BLaER1 treated with 17β-estradiol and CSF1 and Interleukin-3, amounts not matched to agents 10 nM and 100 nM (cell line): ENCODE measurements at regions not wholly inside any gene's neighbourhood (a gene's known extent, or its start where the extent isn't known, plus 50 kb on each side); places are given as distances from the start of the nearest gene placed in this dataset.

Experiments
- H3K27ac ChIP-seq, 11 experiments: shearing (Covaris generic); formaldehyde crosslinking; 2 replicates each; pipeline ENCODE4 v1.8.1; 2022
- H3K27me3 ChIP-seq, 11 experiments: shearing (Covaris generic); formaldehyde crosslinking; 2 replicates each; pipeline ENCODE4 v1.8.1; 2022
- H3K36me3 ChIP-seq, 11 experiments: shearing (Covaris generic); formaldehyde crosslinking; 2 replicates each; pipeline ENCODE4 v1.8.1; 2022
- H3K4me1 ChIP-seq, 10 experiments: shearing (Covaris generic); formaldehyde crosslinking; 2 replicates each; pipeline ENCODE4 v1.8.1; 2022
- H3K4me2 ChIP-seq, 11 experiments: shearing (Covaris generic); formaldehyde crosslinking; 2 replicates each; pipeline ENCODE4 v1.8.1; 2022
- H3K4me3 ChIP-seq, 10 experiments: shearing (Covaris generic); formaldehyde crosslinking; 2 replicates each; pipeline ENCODE4 v1.8.1; 2022
- H3K9ac ChIP-seq, 11 experiments: shearing (Covaris generic); formaldehyde crosslinking; 2 replicates each; pipeline ENCODE4 v1.8.1; 2022
- H3K9me3 ChIP-seq, 11 experiments: shearing (Covaris generic); formaldehyde crosslinking; replicated peaks in 1 of 11; 2 replicates each; pipeline ENCODE4 v1.8.1; 2022
- H4K20me1 ChIP-seq, 11 experiments: shearing (Covaris generic); formaldehyde crosslinking; 2 replicates each; pipeline ENCODE4 v1.8.1; 2022
- Cebpa-rat ChIP-seq, 11 experiments: shearing (Covaris generic); IDR thresholded peaks; 2 replicates each; pipeline ENCODE4 v1.8.1; 2022

GRCh38 chr14:100419856-100420255 is 96.7 kb downstream of the SLC25A47 start:
- no peak overlapping the region for H3K4me2 ChIP-seq
- no peaks in the 10 kb centered on the region for H3K9me3 ChIP-seq
- no peaks in the 10 kb centered on the region for H3K27me3 ChIP-seq
- H4K20me1 ChIP-seq, result peaks cover 0 to 46% (median 13%) of the 10 kb centered on the region in 11 experiments; a peak in 13 of 22 replicates
- no peak overlapping the region for H3K4me3 ChIP-seq
- no peak overlapping the region for H3K27ac ChIP-seq
- no peaks in the 10 kb centered on the region for H3K36me3 ChIP-seq
- H3K9ac ChIP-seq, result no peak overlapping the region
- H3K4me1 ChIP-seq, result peaks cover 1 to 17% (median 5%) of the 10 kb centered on the region in 10 experiments; a peak in 19 of 20 replicates
- TF ChIP-seq Cebpa-rat (IDR thresholded peaks at IDR 0.05), result no peak

DNA sequence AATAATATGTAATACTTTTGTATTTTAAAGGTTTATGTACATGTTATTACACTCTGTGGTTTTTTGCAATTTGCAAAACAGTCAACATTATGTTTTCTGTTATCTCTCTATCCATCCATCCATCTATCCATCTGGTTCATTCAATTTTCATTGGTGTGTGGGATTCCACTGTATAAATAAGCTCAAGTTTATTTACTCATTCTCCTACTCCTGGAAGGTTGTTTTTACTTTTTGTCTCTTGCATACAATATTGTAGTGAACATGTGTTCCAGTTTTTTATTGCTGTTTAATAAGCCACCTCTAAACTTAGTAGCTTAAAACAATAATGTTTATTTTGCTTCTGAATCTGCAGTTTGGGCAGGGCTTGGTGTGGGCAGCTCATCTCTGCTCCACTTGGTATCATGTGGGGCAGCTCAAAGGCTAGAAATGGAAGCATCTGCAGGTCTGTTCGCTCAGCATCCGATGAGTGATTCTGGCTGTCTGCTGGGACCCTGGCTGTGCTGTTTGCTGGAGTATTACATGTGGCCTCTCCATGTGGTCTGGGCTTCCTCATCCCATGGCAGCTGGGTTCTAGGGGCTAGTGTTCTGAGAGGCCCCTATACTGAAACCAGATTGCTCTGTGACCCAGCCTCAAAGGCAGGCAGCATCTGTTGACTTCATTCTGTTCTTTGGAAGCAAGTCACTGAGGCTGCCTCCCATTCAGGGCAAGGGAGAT is 98.8 kb downstream of the SLC25A47 start:
- Histone ChIP-seq H3K9me3 (no peaks in the 10 kb centered on the region), H4K20me1 (peaks cover 0 to 45% (median 15%) of the 10 kb centered on the region in 11 experiments; a peak in 13 of 22 replicates), H3K27me3 (no peaks in the 10 kb centered on the region), H3K36me3 (no peaks in the 10 kb centered on the region), H3K4me1 (peaks cover 7 to 28% (median 14%) of the 10 kb centered on the region in 10 experiments; a peak in 19 of 20 replicates), H3K4me2 (no peak overlapping the region), H3K27ac (no peak overlapping the region), H3K9ac (no peak overlapping the region), H3K4me3 (no peak overlapping the region)
- TF ChIP-seq Cebpa-rat (IDR thresholded peaks at IDR 0.05), result no peak

- peaks cover 7 to 22% (median 14%) of the 10 kb centered on the region in 10 experiments; a peak in 19 of 20 replicates for H3K4me1 ChIP-seq
- TF ChIP-seq Cebpa-rat (IDR thresholded peaks at IDR 0.05), result no peak
- H3K27me3 ChIP-seq, result no peaks in the 10 kb centered on the region
- no peak overlapping the region for H3K9ac ChIP-seq
- H4K20me1 ChIP-seq, result peaks cover 0 to 43% (median 23%) of the 10 kb centered on the region in 11 experiments; a peak in 13 of 22 replicates
- no peak overlapping the region for H3K27ac ChIP-seq
- no peaks in the 10 kb centered on the region for H3K9me3 ChIP-seq
- no peak overlapping the region for H3K4me2 ChIP-seq
- no peaks in the 10 kb centered on the region for H3K36me3 ChIP-seq
- no peak overlapping the region for H3K4me3 ChIP-seq
These were observed 99.6 kb downstream of the SLC25A47 start for GRCh38 chr14:100422556-100423316.

DNA sequence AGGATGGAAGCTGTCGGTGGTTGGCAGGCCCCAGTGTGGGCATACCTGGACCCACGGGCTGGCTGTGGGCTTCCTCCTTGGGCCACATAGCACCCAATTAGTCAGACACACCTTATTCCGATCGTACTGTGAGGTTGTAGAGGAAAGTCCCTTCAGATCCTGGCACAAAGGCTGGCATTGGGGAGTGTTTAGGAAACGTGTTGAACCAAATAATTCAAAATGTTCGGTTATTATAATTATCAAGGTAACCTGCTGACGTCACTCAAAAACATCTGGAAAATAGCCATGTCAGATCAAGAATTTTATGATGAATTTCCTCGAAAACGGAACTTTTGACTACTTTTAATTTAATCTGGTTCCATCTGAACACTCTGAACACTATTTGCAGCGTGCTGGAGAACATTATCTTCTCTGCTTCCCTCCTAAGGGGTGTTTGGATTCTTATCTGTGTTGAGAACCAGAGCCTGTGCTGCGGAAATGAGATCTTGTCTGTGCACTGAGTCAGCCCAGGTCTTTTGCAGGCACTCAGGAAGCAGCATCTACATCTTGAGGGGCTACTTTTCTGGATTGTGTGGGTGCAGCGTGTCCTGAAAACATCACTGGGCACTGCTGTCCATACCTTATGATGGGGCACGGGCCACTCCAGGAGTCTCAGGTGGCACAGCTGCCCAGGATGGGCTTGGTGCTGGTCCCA is 100.3 kb downstream of the SLC25A47 start:
- no peak overlapping the region for H3K9ac ChIP-seq
- no peaks in the 10 kb centered on the region for H3K36me3 ChIP-seq
- TF ChIP-seq Cebpa-rat (IDR thresholded peaks at IDR 0.05), result no peak
- peaks cover 0 to 44% (median 28%) of the 10 kb centered on the region in 11 experiments; a peak in 13 of 22 replicates for H4K20me1 ChIP-seq
- no peak overlapping the region for H3K4me2 ChIP-seq
- no peaks in the 10 kb centered on the region for H3K9me3 ChIP-seq
- no peak overlapping the region for H3K27ac ChIP-seq
- H3K4me3 ChIP-seq, result no peak overlapping the region
- H3K4me1 ChIP-seq, result peaks cover 7 to 28% (median 14%) of the 10 kb centered on the region in 10 experiments; a peak in 19 of 20 replicates
- no peaks in the 10 kb centered on the region for H3K27me3 ChIP-seq

DNA sequence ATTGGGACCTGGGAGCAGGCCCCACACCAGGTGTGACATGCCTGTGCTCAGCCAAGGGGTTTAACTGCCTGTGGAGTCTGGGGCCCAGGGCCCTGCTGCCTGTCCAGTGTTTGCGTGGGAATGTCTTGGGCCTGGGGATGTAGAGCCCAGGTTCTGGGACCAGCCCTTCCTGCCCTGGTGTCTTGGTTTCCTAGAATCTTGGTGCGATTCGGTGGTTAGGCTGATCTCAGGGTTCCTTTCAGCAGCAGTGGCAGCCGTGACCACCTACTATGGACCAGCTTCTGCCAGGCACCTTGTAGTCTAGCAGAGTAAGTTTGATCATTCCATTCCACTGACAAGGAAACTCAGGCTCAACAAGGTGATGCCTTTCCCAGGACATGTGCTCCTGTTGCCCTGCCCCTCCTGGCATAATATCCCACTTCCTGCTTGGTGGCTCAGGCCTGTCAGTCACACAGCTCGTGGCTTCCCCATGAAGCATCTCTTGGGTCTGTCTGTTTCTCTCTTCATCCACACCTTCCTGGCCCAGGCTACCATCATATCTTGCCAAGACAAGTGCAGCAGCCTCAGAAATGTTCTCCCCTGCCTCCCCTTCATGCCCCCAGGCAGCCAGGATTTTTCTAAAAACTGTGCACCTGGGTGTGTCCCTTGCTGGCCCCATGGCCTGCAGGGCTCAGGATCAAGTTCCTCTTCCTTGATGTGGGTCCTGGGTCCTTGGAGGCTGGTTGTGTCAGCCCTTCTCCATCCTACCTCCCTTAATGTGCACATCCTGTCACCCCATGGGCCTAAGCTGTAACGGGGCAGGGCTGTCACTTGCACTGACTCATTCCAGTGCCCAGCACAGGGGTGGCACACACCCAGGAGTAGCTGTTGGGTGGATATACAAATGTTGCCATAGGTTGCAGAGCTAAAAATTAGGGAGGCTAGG is 101.6 kb downstream of the SLC25A47 start:
- Histone ChIP-seq H3K4me3 (no peak overlapping the region), H3K36me3 (peaks cover 0 to 4% (median 0%) of the 10 kb centered on the region in 11 experiments; a peak in 1 of 22 replicates), H4K20me1 (peaks cover 0 to 42% (median 30%) of the 10 kb centered on the region in 11 experiments; a peak in 13 of 22 replicates), H3K4me1 (peaks cover 7 to 35% (median 14%) of the 10 kb centered on the region in 10 experiments; a peak in 19 of 20 replicates), H3K9ac (no peak overlapping the region), H3K9me3 (no peaks in the 10 kb centered on the region), H3K27ac (peak overlapping the region in 1 of 11 experiments; percentile 33; a peak in 2 of 22 replicates), H3K27me3 (no peaks in the 10 kb centered on the region), H3K4me2 (peak overlapping the region; percentile 9 to 74 (median 45); a peak in 18 of 22 replicates)
- no peak for TF ChIP-seq Cebpa-rat (IDR thresholded peaks at IDR 0.05)

- Histone ChIP-seq H3K4me2 (peak overlapping the region in 10 of 11 experiments; percentile 10 to 74 (median 46); a peak in 16 of 22 replicates), H3K27me3 (no peaks in the 10 kb centered on the region), H3K4me3 (no peak overlapping the region), H3K9ac (no peak overlapping the region), H3K27ac (peak overlapping the region in 1 of 11 experiments; percentile 15; a peak in 1 of 22 replicates), H3K36me3 (peaks cover 0 to 8% (median 0%) of the 10 kb centered on the region in 11 experiments; a peak in 2 of 22 replicates), H3K9me3 (no peaks in the 10 kb centered on the region), H3K4me1 (peaks cover 7 to 35% (median 14%) of the 10 kb centered on the region in 10 experiments; a peak in 19 of 20 replicates), H4K20me1 (peaks cover 0 to 37% (median 27%) of the 10 kb centered on the region in 11 experiments; a peak in 11 of 22 replicates)
- TF ChIP-seq Cebpa-rat (IDR thresholded peaks at IDR 0.05), result no peak
These were observed 102.3 kb downstream of the SLC25A47 start for GRCh38 chr14:100425429-100425827.

DNA sequence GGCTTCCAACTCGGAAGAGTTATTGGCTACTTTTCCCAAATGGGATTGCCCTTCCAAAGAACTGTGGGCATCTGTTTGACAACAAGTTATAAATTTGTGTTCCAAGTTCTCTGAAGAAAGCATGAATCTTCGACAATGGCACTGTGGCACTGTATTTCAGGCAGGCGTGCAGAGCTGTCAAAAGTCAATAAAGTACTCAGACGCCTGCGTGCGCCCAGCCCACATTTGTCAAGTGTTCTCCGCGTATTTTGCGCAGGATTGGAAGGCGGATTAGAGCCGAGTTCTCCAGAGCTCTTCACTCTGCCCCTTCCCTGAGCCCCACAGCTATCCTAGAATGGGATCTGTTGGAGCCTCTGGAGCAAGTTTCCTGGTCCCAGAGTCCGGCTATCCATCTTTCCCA is 103.2 kb downstream of the SLC25A47 start:
- no peak overlapping the region for H3K4me3 ChIP-seq
- H3K9ac ChIP-seq, result no peak overlapping the region
- H3K27me3 ChIP-seq, result no peaks in the 10 kb centered on the region
- H3K4me2 ChIP-seq, result no peak overlapping the region
- TF ChIP-seq Cebpa-rat (IDR thresholded peaks at IDR 0.05), result no peak
- no peaks in the 10 kb centered on the region for H3K9me3 ChIP-seq
- peaks cover 7 to 35% (median 14%) of the 10 kb centered on the region in 10 experiments; a peak in 19 of 20 replicates for H3K4me1 ChIP-seq
- H3K27ac ChIP-seq, result no peak overlapping the region
- peaks cover 0 to 32% (median 28%) of the 10 kb centered on the region in 11 experiments; a peak in 11 of 22 replicates for H4K20me1 ChIP-seq
- peaks cover 0 to 10% (median 0%) of the 10 kb centered on the region in 11 experiments; a peak in 2 of 22 replicates for H3K36me3 ChIP-seq

- H4K20me1 ChIP-seq, result peaks cover 0 to 32% (median 26%) of the 10 kb centered on the region in 11 experiments; a peak in 11 of 22 replicates
- no peak for TF ChIP-seq Cebpa-rat (IDR thresholded peaks at IDR 0.05)
- no peak overlapping the region for H3K4me3 ChIP-seq
- no peak overlapping the region for H3K9ac ChIP-seq
- H3K27ac ChIP-seq, result no peak overlapping the region
- H3K9me3 ChIP-seq, result no peaks in the 10 kb centered on the region
- H3K4me2 ChIP-seq, result no peak overlapping the region
- H3K36me3 ChIP-seq, result peaks cover 0 to 10% (median 0%) of the 10 kb centered on the region in 11 experiments; a peak in 2 of 22 replicates
- no peaks in the 10 kb centered on the region for H3K27me3 ChIP-seq
- peaks cover 7 to 35% (median 14%) of the 10 kb centered on the region in 10 experiments; a peak in 19 of 20 replicates for H3K4me1 ChIP-seq
These were observed 104.0 kb downstream of the SLC25A47 start for GRCh38 chr14:100427166-100427565.
